ENCODE measurements at regions not wholly inside any gene's neighbourhood (a gene's known extent, or its start where the extent isn't known, plus 50 kb on each side); places are given as distances from the start of the nearest gene placed in this dataset.

GRCh38 chr7:68684996-68685395, 913.3 kb upstream of the AUTS2 start:
- Histone ChIP-seq H3K4me1 (ENCODE audit: insufficient read depth, low read length, poor library complexity, severe bottlenecking) (no peaks in the 10 kb centered on the region), H3K79me2 (ENCODE audit: insufficient read depth, low read length) (no peaks in the 10 kb centered on the region), H3F3A (ENCODE audit: low read depth) (no peaks in the 10 kb centered on the region), H2AFZ (ENCODE audit: low read length) (no peak overlapping the region), H3K27me3 (ENCODE audit: insufficient read depth, low read length, poor library complexity, severe bottlenecking) (no peaks in the 10 kb centered on the region), H3K36me3 (ENCODE audit: insufficient read depth, low read length) (no peaks in the 10 kb centered on the region), H3K9me2 (replicated peaks; ENCODE audit: low read depth, low read length) (no peaks in the 10 kb centered on the region), H3K4me3 (ENCODE audit: low read length, poor library complexity, severe bottlenecking) (no peak overlapping the region), H4K20me1 (ENCODE audit: insufficient read depth, low read length, poor library complexity, severe bottlenecking) (no peaks in the 10 kb centered on the region), H3K4me2 (ENCODE audit: low read depth, low read length, poor library complexity, severe bottlenecking) (no peak overlapping the region), H3K9ac (ENCODE audit: low read depth, low read length, poor library complexity, severe bottlenecking) (no peak overlapping the region), H3K9me3 (ENCODE audit: insufficient read depth, low read depth, low read length) (peaks cover 3% of the 10 kb centered on the region; the same call in 1 of the 2 replicates)
- TF ChIP-seq EZH2phosphoT487 (IDR thresholded peaks at IDR 0.05; ENCODE audit: borderline replicate concordance) (no peak), CTCF (conservative IDR thresholded peaks at IDR 0.05; ENCODE audit: low read length) (no peak)

- H3K9ac ChIP-seq (ENCODE audit: low read depth, low read length, poor library complexity, severe bottlenecking): no peak overlapping the region
- H2AFZ ChIP-seq (ENCODE audit: low read length): no peak overlapping the region
- H3K9me3 ChIP-seq (ENCODE audit: insufficient read depth, low read depth, low read length): peaks cover 5% of the 10 kb centered on the region; the same call in 1 of the 2 replicates
- no peaks in the 10 kb centered on the region for H4K20me1 ChIP-seq (ENCODE audit: insufficient read depth, low read length, poor library complexity, severe bottlenecking)
- H3K4me1 ChIP-seq (ENCODE audit: insufficient read depth, low read length, poor library complexity, severe bottlenecking): no peaks in the 10 kb centered on the region
- H3K36me3 ChIP-seq (ENCODE audit: insufficient read depth, low read length): no peaks in the 10 kb centered on the region
- no peaks in the 10 kb centered on the region for H3F3A ChIP-seq (ENCODE audit: low read depth)
- no peaks in the 10 kb centered on the region for H3K9me2 ChIP-seq (replicated peaks; ENCODE audit: low read depth, low read length)
- no peaks in the 10 kb centered on the region for H3K79me2 ChIP-seq (ENCODE audit: insufficient read depth, low read length)
- no peak overlapping the region for H3K4me2 ChIP-seq (ENCODE audit: low read depth, low read length, poor library complexity, severe bottlenecking)
- H3K4me3 ChIP-seq (ENCODE audit: low read length, poor library complexity, severe bottlenecking): no peak overlapping the region
- H3K27me3 ChIP-seq (ENCODE audit: insufficient read depth, low read length, poor library complexity, severe bottlenecking): no peaks in the 10 kb centered on the region
- TF ChIP-seq EZH2phosphoT487 (IDR thresholded peaks at IDR 0.05; ENCODE audit: borderline replicate concordance): no peak
- no peak for TF ChIP-seq CTCF (conservative IDR thresholded peaks at IDR 0.05; ENCODE audit: low read length)
Measured at GRCh38 chr7:68688416-68689086, 909.7 kb upstream of the AUTS2 start.

GRCh38 chr7:68689087-68689433, 909.2 kb upstream of the AUTS2 start:
- H3K79me2 ChIP-seq (ENCODE audit: insufficient read depth, low read length): no peaks in the 10 kb centered on the region
- no peak overlapping the region for H2AFZ ChIP-seq (ENCODE audit: low read length)
- no peak overlapping the region for H3K4me2 ChIP-seq (ENCODE audit: low read depth, low read length, poor library complexity, severe bottlenecking)
- H4K20me1 ChIP-seq (ENCODE audit: insufficient read depth, low read length, poor library complexity, severe bottlenecking): no peaks in the 10 kb centered on the region
- H3K4me1 ChIP-seq (ENCODE audit: insufficient read depth, low read length, poor library complexity, severe bottlenecking): no peaks in the 10 kb centered on the region
- no peaks in the 10 kb centered on the region for H3K9me2 ChIP-seq (replicated peaks; ENCODE audit: low read depth, low read length)
- H3K9ac ChIP-seq (ENCODE audit: low read depth, low read length, poor library complexity, severe bottlenecking): no peak overlapping the region
- H3K27me3 ChIP-seq (ENCODE audit: insufficient read depth, low read length, poor library complexity, severe bottlenecking): no peaks in the 10 kb centered on the region
- H3K9me3 ChIP-seq (ENCODE audit: insufficient read depth, low read depth, low read length): peaks cover 5% of the 10 kb centered on the region; the same call in 1 of the 2 replicates
- H3F3A ChIP-seq (ENCODE audit: low read depth): no peaks in the 10 kb centered on the region
- H3K36me3 ChIP-seq (ENCODE audit: insufficient read depth, low read length): no peaks in the 10 kb centered on the region
- no peak for TF ChIP-seq CTCF (conservative IDR thresholded peaks at IDR 0.05; ENCODE audit: low read length)
- no peak for TF ChIP-seq EZH2phosphoT487 (IDR thresholded peaks at IDR 0.05; ENCODE audit: borderline replicate concordance)
- no peak overlapping the region for H3K4me3 ChIP-seq (ENCODE audit: low read length, poor library complexity, severe bottlenecking)
